SK-N-MC (cell line): ENCODE measurements at regions not wholly inside any gene's neighbourhood (a gene's known extent, or its start where the extent isn't known, plus 50 kb on each side); places are given as distances from the start of the nearest gene placed in this dataset.

ENCODE experiments used
- EZH2 ChIP-seq: fragments of 200-600 bp; sonication (generic); IDR thresholded peaks from one replicate; pipeline ENCODE4 v1.6.1; 2017; ENCODE audit warnings: antibody characterized with exemption
- FOXP2 ChIP-seq: optimal IDR thresholded peaks from 2 replicates; pipeline ENCODE3; 2011; ENCODE audit warnings: mild to moderate bottlenecking, moderate library complexity; ENCODE audit not compliant: insufficient read depth; ENCODE audit errors: extremely low read length, control extremely low read depth
- POLR2AphosphoS5 ChIP-seq: IDR thresholded peaks from 2 replicates; pipeline ENCODE4 v1.6.1; 2012; ENCODE audit warnings: mild to moderate bottlenecking, low read depth, low read length, borderline replicate concordance

GRCh38 chr10:64044098-64044497 is 522.9 kb downstream of the REEP3 start:
- no peak for TF ChIP-seq EZH2
- TF ChIP-seq POLR2AphosphoS5, result no peak
- no peak for TF ChIP-seq FOXP2
